ENCODE measurements at regions not wholly inside any gene's neighbourhood (a gene's known extent, or its start where the extent isn't known, plus 50 kb on each side); places are given as distances from the start of the nearest gene placed in this dataset.
A peak's percentile ranks its signal among the peaks of the same experiment; 100 is the strongest.

GRCh38 chr6:47146431-47147174 lies 104.5 kb upstream of the ADGRF1 start:
- peaks cover 0 to 20% (median 10%) of the 10 kb centered on the region in 5 donors for H3K27me3 Mint-ChIP-seq
- H3K27ac ChIP-seq (ENCODE audit: low read depth, low read length) = no peak overlapping the region
- H3K4me3 ChIP-seq (ENCODE audit: low read length) = no peak overlapping the region
- no peaks in the 10 kb centered on the region for H3K9me3 ChIP-seq (ENCODE audit: control insufficient read depth in 2 of 3, low read length in 3 of 3)
- H3K36me3 Mint-ChIP-seq = no peaks in the 10 kb centered on the region
- ATAC-seq (no peak), DNase-seq (no peak)
- H3K27ac Mint-ChIP-seq = peak overlapping the region in 1 of 9 donors; percentile 21
- H3K27me3 ChIP-seq (ENCODE audit: control insufficient read depth in 2 of 2, insufficient read depth in 2 of 2, low read length in 2 of 2) = no peaks in the 10 kb centered on the region
- no peaks in the 10 kb centered on the region for H3K9me3 Mint-ChIP-seq
- no peaks in the 10 kb centered on the region for H3K4me1 ChIP-seq (ENCODE audit: control insufficient read depth in 2 of 2, insufficient read depth in 2 of 2, low read length in 2 of 2)
- H3K36me3 ChIP-seq (ENCODE audit: control insufficient read depth in 2 of 3, insufficient read depth in 3 of 3, low read length in 3 of 3) = no peaks in the 10 kb centered on the region
- H3K4me3 Mint-ChIP-seq = no peak overlapping the region
- CTCF ChIA-PET = no interaction called here
- POLR2A ChIA-PET = no interaction called here
- no peaks in the 10 kb centered on the region for H3K4me1 Mint-ChIP-seq
- intact Hi-C loops (cut with micrococcal nuclease) = no loop called here

GRCh38 chr6:47145212-47145611 lies 103.1 kb upstream of the ADGRF1 start:
- ATAC-seq = no peak
- no peaks in the 10 kb centered on the region for H3K9me3 Mint-ChIP-seq
- DNase-seq = no peak
- H3K36me3 Mint-ChIP-seq = no peaks in the 10 kb centered on the region
- H3K27ac ChIP-seq (ENCODE audit: low read depth, low read length) = no peak overlapping the region
- no peaks in the 10 kb centered on the region for H3K27me3 ChIP-seq (ENCODE audit: control insufficient read depth in 2 of 2, insufficient read depth in 2 of 2, low read length in 2 of 2)
- no peak overlapping the region for H3K27ac Mint-ChIP-seq
- no peaks in the 10 kb centered on the region for H3K4me1 ChIP-seq (ENCODE audit: control insufficient read depth in 2 of 2, insufficient read depth in 2 of 2, low read length in 2 of 2)
- H3K36me3 ChIP-seq (ENCODE audit: control insufficient read depth in 2 of 3, insufficient read depth in 3 of 3, low read length in 3 of 3) = no peaks in the 10 kb centered on the region
- ChIA-PET POLR2A (no interaction called here), CTCF (no interaction called here)
- intact Hi-C loops (cut with micrococcal nuclease) = no loop called here
- no peak overlapping the region for H3K4me3 ChIP-seq (ENCODE audit: low read length)
- H3K27me3 Mint-ChIP-seq = peaks cover 0 to 17% (median 10%) of the 10 kb centered on the region in 5 donors
- H3K4me3 Mint-ChIP-seq = no peak overlapping the region
- H3K9me3 ChIP-seq (ENCODE audit: control insufficient read depth in 2 of 3, low read length in 3 of 3) = no peaks in the 10 kb centered on the region
- H3K4me1 Mint-ChIP-seq = no peaks in the 10 kb centered on the region

- peaks cover 0 to 12% (median 6%) of the 10 kb centered on the region in 5 donors for H3K27me3 Mint-ChIP-seq
- intact Hi-C loops (cut with micrococcal nuclease) = no loop called here
- ATAC-seq (no peak), DNase-seq (no peak)
- H3K36me3 Mint-ChIP-seq = no peaks in the 10 kb centered on the region
- H3K27ac Mint-ChIP-seq = no peak overlapping the region
- no peak overlapping the region for H3K4me3 Mint-ChIP-seq
- Histone ChIP-seq H3K27ac (ENCODE audit: low read depth, low read length) (no peak overlapping the region), H3K27me3 (ENCODE audit: control insufficient read depth in 2 of 2, insufficient read depth in 2 of 2, low read length in 2 of 2) (no peaks in the 10 kb centered on the region), H3K4me1 (ENCODE audit: control insufficient read depth in 2 of 2, insufficient read depth in 2 of 2, low read length in 2 of 2) (no peaks in the 10 kb centered on the region), H3K4me3 (ENCODE audit: low read length) (no peak overlapping the region), H3K36me3 (ENCODE audit: control insufficient read depth in 2 of 3, insufficient read depth in 3 of 3, low read length in 3 of 3) (no peaks in the 10 kb centered on the region), H3K9me3 (ENCODE audit: control insufficient read depth in 2 of 3, low read length in 3 of 3) (no peaks in the 10 kb centered on the region)
- no peaks in the 10 kb centered on the region for H3K4me1 Mint-ChIP-seq
- no peaks in the 10 kb centered on the region for H3K9me3 Mint-ChIP-seq
- ChIA-PET POLR2A (no interaction called here), CTCF (no interaction called here)
Measured at GRCh38 chr6:47144306-47144705, 102.2 kb upstream of the ADGRF1 start.

GRCh38 chr6:47141963-47142362 lies 99.8 kb upstream of the ADGRF1 start:
- Mint-ChIP-seq H3K36me3 (no peaks in the 10 kb centered on the region), H3K27ac (no peak overlapping the region), H3K4me3 (no peak overlapping the region), H3K4me1 (peaks cover 0 to 3% (median 0%) of the 10 kb centered on the region in 7 donors), H3K27me3 (peaks cover 0 to 17% (median 0%) of the 10 kb centered on the region in 5 donors), H3K9me3 (peaks cover 0 to 5% (median 0%) of the 10 kb centered on the region in 11 donors)
- Histone ChIP-seq H3K27ac (ENCODE audit: low read depth, low read length) (no peak overlapping the region), H3K36me3 (ENCODE audit: control insufficient read depth in 2 of 3, insufficient read depth in 3 of 3, low read length in 3 of 3) (no peaks in the 10 kb centered on the region), H3K4me1 (ENCODE audit: control insufficient read depth in 2 of 2, insufficient read depth in 2 of 2, low read length in 2 of 2) (no peaks in the 10 kb centered on the region), H3K9me3 (ENCODE audit: control insufficient read depth in 2 of 3, low read length in 3 of 3) (no peaks in the 10 kb centered on the region), H3K4me3 (ENCODE audit: low read length) (no peak overlapping the region), H3K27me3 (ENCODE audit: control insufficient read depth in 2 of 2, insufficient read depth in 2 of 2, low read length in 2 of 2) (no peaks in the 10 kb centered on the region)
- intact Hi-C loops (cut with micrococcal nuclease) = no loop called here
- ChIA-PET POLR2A (no interaction called here), CTCF (no interaction called here)
- DNase-seq (no peak), ATAC-seq (no peak)

- ATAC-seq (no peak), DNase-seq (no peak)
- Mint-ChIP-seq H3K4me1 (peaks cover 0 to 3% (median 0%) of the 10 kb centered on the region in 7 donors), H3K36me3 (no peaks in the 10 kb centered on the region), H3K27ac (no peak overlapping the region), H3K4me3 (no peak overlapping the region), H3K27me3 (peaks cover 0 to 25% (median 4%) of the 10 kb centered on the region in 5 donors), H3K9me3 (peaks cover 0 to 5% (median 0%) of the 10 kb centered on the region in 11 donors)
- H3K27me3 ChIP-seq (ENCODE audit: control insufficient read depth in 2 of 2, insufficient read depth in 2 of 2, low read length in 2 of 2) = no peaks in the 10 kb centered on the region
- intact Hi-C loops (cut with micrococcal nuclease) = no loop called here
- H3K36me3 ChIP-seq (ENCODE audit: control insufficient read depth in 2 of 3, insufficient read depth in 3 of 3, low read length in 3 of 3) = no peaks in the 10 kb centered on the region
- no peak overlapping the region for H3K4me3 ChIP-seq (ENCODE audit: low read length)
- no peaks in the 10 kb centered on the region for H3K9me3 ChIP-seq (ENCODE audit: control insufficient read depth in 2 of 3, low read length in 3 of 3)
- ChIA-PET CTCF (no interaction called here), POLR2A (no interaction called here)
- H3K27ac ChIP-seq (ENCODE audit: low read depth, low read length) = no peak overlapping the region
- no peaks in the 10 kb centered on the region for H3K4me1 ChIP-seq (ENCODE audit: control insufficient read depth in 2 of 2, insufficient read depth in 2 of 2, low read length in 2 of 2)
Measured at GRCh38 chr6:47141171-47141570, 99.0 kb upstream of the ADGRF1 start.

GRCh38 chr6:47138046-47138445 lies 95.9 kb upstream of the ADGRF1 start:
- intact Hi-C loops (cut with micrococcal nuclease) = no loop called here
- Mint-ChIP-seq H3K4me3 (no peak overlapping the region), H3K27ac (no peak overlapping the region), H3K27me3 (peaks cover 0 to 46% (median 4%) of the 10 kb centered on the region in 5 donors), H3K4me1 (peaks cover 0 to 8% (median 0%) of the 10 kb centered on the region in 7 donors), H3K36me3 (no peaks in the 10 kb centered on the region), H3K9me3 (peaks cover 0 to 6% (median 0%) of the 10 kb centered on the region in 11 donors)
- POLR2A ChIA-PET = interaction anchor here (0.7 kb wide), 1 partner anchor 58 kb away, joined by 7 read pairs; no protein-coding TSS in a partner anchor
- no peaks in the 10 kb centered on the region for H3K9me3 ChIP-seq (ENCODE audit: control insufficient read depth in 2 of 3, low read length in 3 of 3)
- CTCF ChIA-PET = interaction anchor here (0.6 kb wide), 1 partner anchor 18 kb away, joined by 4 read pairs; no protein-coding TSS in a partner anchor
- H3K4me3 ChIP-seq (ENCODE audit: low read length) = no peak overlapping the region
- no peak overlapping the region for H3K27ac ChIP-seq (ENCODE audit: low read depth, low read length)
- DNase-seq (no peak), ATAC-seq (no peak)
- no peaks in the 10 kb centered on the region for H3K36me3 ChIP-seq (ENCODE audit: control insufficient read depth in 2 of 3, insufficient read depth in 3 of 3, low read length in 3 of 3)
- H3K27me3 ChIP-seq (ENCODE audit: control insufficient read depth in 2 of 2, insufficient read depth in 2 of 2, low read length in 2 of 2) = no peaks in the 10 kb centered on the region
- no peaks in the 10 kb centered on the region for H3K4me1 ChIP-seq (ENCODE audit: control insufficient read depth in 2 of 2, insufficient read depth in 2 of 2, low read length in 2 of 2)

GRCh38 chr6:47137073-47137472 lies 94.9 kb upstream of the ADGRF1 start:
- Histone ChIP-seq H3K4me1 (ENCODE audit: control insufficient read depth in 2 of 2, insufficient read depth in 2 of 2, low read length in 2 of 2) (no peaks in the 10 kb centered on the region), H3K9me3 (ENCODE audit: control insufficient read depth in 2 of 3, low read length in 3 of 3) (no peaks in the 10 kb centered on the region), H3K27me3 (ENCODE audit: control insufficient read depth in 2 of 2, insufficient read depth in 2 of 2, low read length in 2 of 2) (no peaks in the 10 kb centered on the region), H3K4me3 (ENCODE audit: low read length) (no peak overlapping the region), H3K36me3 (ENCODE audit: control insufficient read depth in 2 of 3, insufficient read depth in 3 of 3, low read length in 3 of 3) (no peaks in the 10 kb centered on the region), H3K27ac (ENCODE audit: low read depth, low read length) (no peak overlapping the region)
- DNase-seq (no peak), ATAC-seq (no peak)
- ChIA-PET CTCF (no interaction called here), POLR2A (no interaction called here)
- Mint-ChIP-seq H3K4me1 (peaks cover 0 to 8% (median 0%) of the 10 kb centered on the region in 7 donors), H3K9me3 (peaks cover 0 to 7% (median 0%) of the 10 kb centered on the region in 11 donors), H3K27me3 (peaks cover 0 to 48% (median 4%) of the 10 kb centered on the region in 5 donors), H3K4me3 (no peak overlapping the region), H3K27ac (no peak overlapping the region), H3K36me3 (no peaks in the 10 kb centered on the region)
- intact Hi-C loops (cut with micrococcal nuclease) = no loop called here

Data from naive thymus-derived CD4-positive, alpha-beta T cell (primary cell).